ENCODE measurements at regions not wholly inside any gene's neighbourhood (a gene's known extent, or its start where the extent isn't known, plus 50 kb on each side); places are given as distances from the start of the nearest gene placed in this dataset.

- no peak for TF ChIP-seq CTCF (CRISPR knock-in tag; IDR thresholded peaks at IDR 0.05)
- TF ChIP-seq ZNF460 (CRISPR knock-in tag; IDR thresholded peaks at IDR 0.05; ENCODE audit: borderline replicate concordance) = no peak
- TF ChIP-seq ARID2 (CRISPR knock-in tag; IDR thresholded peaks at IDR 0.05; ENCODE audit: borderline replicate concordance) = no peak
- no peak for TF ChIP-seq ZBTB49 (CRISPR knock-in tag; IDR thresholded peaks at IDR 0.05; ENCODE audit: borderline replicate concordance)
- no peak for TF ChIP-seq KDM5A (IDR thresholded peaks at IDR 0.05; ENCODE audit: borderline replicate concordance, low read length)
- no peak for TF ChIP-seq ATF7 (IDR thresholded peaks at IDR 0.05)
- no peak for TF ChIP-seq ATF7 (CRISPR knock-in tag; IDR thresholded peaks at IDR 0.05)
- no peak for TF ChIP-seq ZNF12 (CRISPR knock-in tag; IDR thresholded peaks at IDR 0.05)
- TF ChIP-seq CCAR2 (optimal IDR thresholded peaks at IDR 0.05; ENCODE audit: low read depth, low read length) = no peak
- TF ChIP-seq SMAD3 (CRISPR knock-in tag; IDR thresholded peaks at IDR 0.05) = no peak
- TF ChIP-seq POLR2A (IDR thresholded peaks at IDR 0.05; ENCODE audit: insufficient read depth in 1 of 2, low read depth in 2 of 2, low read length in 2 of 2) = no peak
- no peak for TF ChIP-seq GABPA (IDR thresholded peaks at IDR 0.05; ENCODE audit: low read depth, low read length)
- no peak for TF ChIP-seq GABPA (CRISPR knock-in tag; IDR thresholded peaks at IDR 0.05; ENCODE audit: low read depth)
- TF ChIP-seq PRDM10 (CRISPR knock-in tag; IDR thresholded peaks at IDR 0.05; ENCODE audit: low read depth) = no peak
These were observed 218.0 kb upstream of the AGA start for GRCh38 chr4:177660223-177660622.

All from HepG2 (cell line).